ENCODE measurements at regions not wholly inside any gene's neighbourhood (a gene's known extent, or its start where the extent isn't known, plus 50 kb on each side); places are given as distances from the start of the nearest gene placed in this dataset.

DNA sequence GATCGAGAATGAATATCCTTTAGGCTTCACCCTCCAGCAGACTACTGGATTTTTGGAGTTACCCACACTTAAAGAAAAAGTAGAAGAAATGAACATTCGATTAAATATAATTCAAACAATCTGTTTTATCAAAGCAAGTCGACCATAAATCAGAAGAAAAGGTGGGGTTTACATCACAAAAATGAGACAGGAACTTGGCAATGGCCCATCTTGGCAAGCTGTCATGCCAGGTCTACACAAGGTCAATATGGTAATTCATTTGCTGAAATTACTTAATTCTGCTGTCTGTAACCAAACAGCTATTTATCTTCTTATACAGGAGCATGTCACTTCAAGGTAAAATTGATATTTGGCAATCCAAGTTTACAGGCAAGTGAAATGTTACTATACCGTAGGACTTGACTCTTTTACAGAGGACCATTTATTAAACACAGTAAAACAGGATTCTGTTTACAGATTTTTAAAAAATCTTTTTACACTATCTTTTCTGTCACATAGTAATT is 640.6 kb upstream of the NRP1 start:
- no peak for TF ChIP-seq CREB1 (IDR thresholded peaks at IDR 0.05; ENCODE audit: low read depth)
- TF ChIP-seq CEBPB (IDR thresholded peaks at IDR 0.05), result no peak
- no peak for TF ChIP-seq TAF1 (IDR thresholded peaks at IDR 0.05; ENCODE audit: low read depth)
- TF ChIP-seq, protein P1, sequence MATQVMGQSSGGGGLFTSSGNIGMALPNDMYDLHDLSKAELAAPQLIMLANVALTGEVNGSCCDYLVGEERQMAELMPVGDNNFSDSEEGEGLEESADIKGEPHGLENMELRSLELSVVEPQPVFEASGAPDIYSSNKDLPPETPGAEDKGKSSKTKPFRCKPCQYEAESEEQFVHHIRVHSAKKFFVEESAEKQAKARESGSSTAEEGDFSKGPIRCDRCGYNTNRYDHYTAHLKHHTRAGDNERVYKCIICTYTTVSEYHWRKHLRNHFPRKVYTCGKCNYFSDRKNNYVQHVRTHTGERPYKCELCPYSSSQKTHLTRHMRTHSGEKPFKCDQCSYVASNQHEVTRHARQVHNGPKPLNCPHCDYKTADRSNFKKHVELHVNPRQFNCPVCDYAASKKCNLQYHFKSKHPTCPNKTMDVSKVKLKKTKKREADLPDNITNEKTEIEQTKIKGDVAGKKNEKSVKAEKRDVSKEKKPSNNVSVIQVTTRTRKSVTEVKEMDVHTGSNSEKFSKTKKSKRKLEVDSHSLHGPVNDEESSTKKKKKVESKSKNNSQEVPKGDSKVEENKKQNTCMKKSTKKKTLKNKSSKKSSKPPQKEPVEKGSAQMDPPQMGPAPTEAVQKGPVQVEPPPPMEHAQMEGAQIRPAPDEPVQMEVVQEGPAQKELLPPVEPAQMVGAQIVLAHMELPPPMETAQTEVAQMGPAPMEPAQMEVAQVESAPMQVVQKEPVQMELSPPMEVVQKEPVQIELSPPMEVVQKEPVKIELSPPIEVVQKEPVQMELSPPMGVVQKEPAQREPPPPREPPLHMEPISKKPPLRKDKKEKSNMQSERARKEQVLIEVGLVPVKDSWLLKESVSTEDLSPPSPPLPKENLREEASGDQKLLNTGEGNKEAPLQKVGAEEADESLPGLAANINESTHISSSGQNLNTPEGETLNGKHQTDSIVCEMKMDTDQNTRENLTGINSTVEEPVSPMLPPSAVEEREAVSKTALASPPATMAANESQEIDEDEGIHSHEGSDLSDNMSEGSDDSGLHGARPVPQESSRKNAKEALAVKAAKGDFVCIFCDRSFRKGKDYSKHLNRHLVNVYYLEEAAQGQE (IDR thresholded peaks at IDR 0.05; ENCODE audit: low read depth), result no peak
- TF ChIP-seq TCF12 (IDR thresholded peaks at IDR 0.05; ENCODE audit: low read depth), result no peak
- no peak for TF ChIP-seq EP300 (IDR thresholded peaks at IDR 0.05; ENCODE audit: borderline replicate concordance)
- TF ChIP-seq TEAD4 (IDR thresholded peaks at IDR 0.05), result no peak
